Mesodermal cell (in vitro differentiated cells): ENCODE measurements at regions not wholly inside any gene's neighbourhood (a gene's known extent, or its start where the extent isn't known, plus 50 kb on each side); places are given as distances from the start of the nearest gene placed in this dataset.

Experiments used
- H3K27ac ChIP-seq: 2 replicates; pipeline ENCODE4 v1.7.0; 2013; ENCODE audit warnings: mild to moderate bottlenecking, low read depth, low read length, moderate library complexity; ENCODE audit not compliant: severe bottlenecking
- H3K36me3 ChIP-seq: 2 replicates; pipeline ENCODE4 v1.7.1; 2013; ENCODE audit warnings: mild to moderate bottlenecking, low read length, moderate library complexity; ENCODE audit not compliant: control insufficient read depth, insufficient read depth
- H3K4me1 ChIP-seq: one replicate; pipeline ENCODE4 v1.7.1; 2013; ENCODE audit warnings: mild to moderate bottlenecking, low read length; ENCODE audit not compliant: insufficient read depth, control insufficient read depth, poor library complexity, severe bottlenecking
- H3K4me3 ChIP-seq: 2 replicates; pipeline ENCODE4 v1.7.0; 2013; ENCODE audit warnings: low read length, control low read depth, mild to moderate bottlenecking; ENCODE audit not compliant: insufficient read depth, poor library complexity, severe bottlenecking; ENCODE audit errors: extremely low read depth
- H3K9me3 ChIP-seq: 2 replicates; pipeline ENCODE4 v1.7.1; 2013; ENCODE audit warnings: mild to moderate bottlenecking, low read length, moderate library complexity; ENCODE audit not compliant: control insufficient read depth
- WGBS, 2 experiments: methylation state at CpG; one replicate each; pipeline ENCODE4 v1.1.5; 2013; ENCODE audit warnings: missing lambda C conversion rate in 2 of 2; ENCODE audit not compliant: insufficient coverage in 2 of 2; 5-methylcytosine and 5-hydroxymethylcytosine counted together

DNA sequence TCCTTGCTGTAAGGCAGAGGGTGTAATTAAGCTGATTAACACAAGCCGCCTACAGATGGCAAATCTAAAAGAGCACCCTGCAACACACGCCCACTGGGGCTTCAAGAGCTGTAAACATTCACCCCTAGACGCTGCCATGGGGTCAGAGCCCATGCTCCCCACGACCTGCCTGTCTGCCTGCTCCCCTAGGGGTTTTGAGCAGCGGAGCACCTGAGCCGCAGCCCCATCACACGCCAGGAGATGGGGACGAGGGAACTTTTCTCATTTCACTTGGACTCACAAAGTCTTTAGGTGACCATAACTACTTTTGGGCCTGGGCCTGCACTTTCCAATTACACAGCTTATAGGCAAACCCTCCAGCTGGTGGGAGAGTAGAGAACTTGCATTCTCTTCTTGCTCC, 99.0 kb upstream of the SOX4 start:
- no peaks in the 10 kb centered on the region for H3K9me3 ChIP-seq
- H3K36me3 ChIP-seq = no peaks in the 10 kb centered on the region
- no peak overlapping the region for H3K4me3 ChIP-seq
- no peaks in the 10 kb centered on the region for H3K4me1 ChIP-seq
- no peak overlapping the region for H3K27ac ChIP-seq
- WGBS, 2 experiments = 81 to 85% methylated on average over 6 to 8 of the region's 8 CpGs

DNA sequence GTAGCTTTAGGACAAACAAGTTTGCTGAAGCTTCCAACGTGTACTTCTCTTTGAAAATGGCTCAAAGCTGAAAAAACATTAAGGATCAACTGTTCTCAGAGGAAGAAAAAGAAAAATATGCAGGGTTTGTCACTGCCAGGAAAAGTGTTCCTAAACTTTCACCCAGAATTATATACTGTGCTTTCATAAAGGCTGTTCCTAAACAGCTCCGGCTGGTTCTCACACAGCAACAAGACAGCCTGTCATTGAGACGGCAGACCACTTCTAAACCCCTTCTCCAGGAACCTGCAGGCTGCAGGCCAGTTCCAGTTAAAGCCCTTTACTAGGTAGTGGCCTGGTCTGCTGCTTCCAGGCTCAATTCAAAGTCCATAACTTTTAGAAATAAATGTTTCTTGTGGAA, 97.4 kb upstream of the SOX4 start:
- no peaks in the 10 kb centered on the region for H3K9me3 ChIP-seq
- H3K4me1 ChIP-seq = peaks cover 8% of the 10 kb centered on the region
- H3K4me3 ChIP-seq = no peak overlapping the region
- no peaks in the 10 kb centered on the region for H3K36me3 ChIP-seq
- no peak overlapping the region for H3K27ac ChIP-seq
- 79 to 100% methylated on average over 2 of the region's 3 CpGs for WGBS, 2 experiments

DNA sequence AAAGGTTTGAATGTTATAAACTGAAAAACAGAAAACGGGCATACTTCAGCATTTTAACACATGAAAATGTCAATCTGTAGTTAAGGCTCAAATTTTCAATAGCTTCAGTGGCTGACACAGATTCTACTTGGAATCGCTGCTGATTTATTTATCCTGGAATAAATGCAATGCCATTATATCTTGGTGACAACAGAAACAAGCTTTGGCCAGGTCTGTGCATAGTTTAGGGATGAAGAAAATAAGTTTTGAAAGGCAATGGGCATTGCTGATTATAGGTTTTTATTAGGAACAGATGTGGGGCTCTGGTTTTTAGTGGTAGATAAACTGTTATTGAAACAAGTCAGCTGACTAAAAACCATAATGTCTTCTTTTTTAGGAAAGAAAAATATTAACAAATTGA, 96.8 kb upstream of the SOX4 start:
- Histone ChIP-seq H3K4me1 (peaks cover 8% of the 10 kb centered on the region), H3K9me3 (no peaks in the 10 kb centered on the region), H3K27ac (no peak overlapping the region), H3K4me3 (no peak overlapping the region), H3K36me3 (no peaks in the 10 kb centered on the region)
- WGBS, 2 experiments = 88 to 94% methylated on average over 2 of the region's 2 CpGs

DNA sequence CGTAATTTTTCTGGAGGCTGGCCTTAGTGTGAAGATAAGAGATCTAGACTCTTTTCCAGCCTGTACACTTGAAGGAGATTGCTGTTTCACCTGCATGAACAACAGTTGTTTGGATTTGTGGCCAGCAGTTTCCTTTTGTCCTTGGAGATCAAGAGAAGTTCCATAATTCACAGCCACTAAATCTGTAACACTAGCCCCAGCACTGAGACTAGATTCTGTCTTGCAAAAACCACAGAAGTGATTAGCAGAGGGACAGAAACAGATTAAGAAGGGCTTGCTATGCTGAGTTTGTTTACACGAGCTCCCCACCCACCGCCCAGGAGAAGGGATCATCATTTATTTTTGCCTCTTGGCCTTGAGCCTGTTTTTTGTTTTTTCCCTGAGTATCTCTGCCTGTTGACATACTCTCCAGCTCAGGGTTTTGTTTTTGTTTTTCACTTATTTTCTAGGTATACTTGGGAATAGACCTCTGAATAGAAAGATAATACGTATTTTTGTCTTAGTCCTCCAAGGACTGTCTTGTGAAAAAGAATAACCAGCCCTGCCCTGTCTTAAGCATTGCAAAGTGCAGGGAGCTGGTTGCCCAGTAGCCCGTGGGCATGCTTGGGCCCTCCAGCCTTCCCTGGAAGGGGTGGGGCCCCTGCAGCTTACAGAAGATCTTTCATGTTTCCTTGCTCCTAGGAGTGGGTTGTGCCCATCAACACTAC, 93.1 kb upstream of the SOX4 start:
- Histone ChIP-seq H3K27ac (peak overlapping the region; percentile 13), H3K4me1 (peaks cover 8% of the 10 kb centered on the region), H3K9me3 (no peaks in the 10 kb centered on the region), H3K36me3 (no peaks in the 10 kb centered on the region), H3K4me3 (no peak overlapping the region)
- 80 to 89% methylated on average over 4 to 5 of the region's 5 CpGs for WGBS, 2 experiments

DNA sequence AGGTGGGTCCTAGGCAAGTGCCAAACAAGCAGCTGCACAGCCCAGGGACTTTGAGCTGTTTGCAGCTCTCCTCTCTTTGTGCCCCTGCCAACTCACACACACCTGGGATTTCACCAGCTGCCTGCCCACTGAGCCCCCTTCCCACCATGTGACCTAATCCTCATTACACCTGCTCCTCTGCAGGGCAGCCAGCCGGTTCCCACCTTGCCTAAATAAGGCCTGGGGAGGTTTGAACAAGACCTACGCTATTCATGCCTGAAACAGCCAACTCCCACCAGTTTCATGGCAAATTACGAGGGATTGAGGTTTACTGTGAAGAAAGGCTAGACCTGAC, 92.6 kb upstream of the SOX4 start:
- Histone ChIP-seq H3K4me3 (no peak overlapping the region), H3K9me3 (no peaks in the 10 kb centered on the region), H3K27ac (no peak overlapping the region), H3K4me1 (peaks cover 8% of the 10 kb centered on the region), H3K36me3 (no peaks in the 10 kb centered on the region)
- 75 to 86% methylated on average over 1 to 3 of the region's 3 CpGs for WGBS, 2 experiments

DNA sequence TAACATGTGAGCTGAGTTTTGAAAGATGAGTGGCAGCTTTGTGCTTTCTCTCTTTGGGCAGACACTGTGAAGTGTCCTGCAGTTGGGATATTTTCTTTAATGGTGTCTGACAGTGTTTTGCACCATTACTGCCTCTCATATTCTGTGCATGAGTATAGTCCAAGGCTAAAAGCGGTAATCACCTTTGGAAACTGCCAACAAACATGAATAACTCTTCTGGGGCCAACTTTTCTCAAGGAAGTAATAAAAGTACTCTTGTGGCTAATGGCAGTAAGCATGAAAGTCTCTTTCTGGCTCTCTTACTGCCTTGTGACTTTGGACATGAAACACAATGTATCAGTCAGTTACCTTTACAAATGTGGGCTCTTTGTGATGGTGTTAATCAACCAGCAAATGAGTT, 91.7 kb upstream of the SOX4 start:
- no peak overlapping the region for H3K4me3 ChIP-seq
- 100% methylated on average over 1 of the region's 1 CpG for WGBS, 2 experiments
- no peaks in the 10 kb centered on the region for H3K36me3 ChIP-seq
- H3K9me3 ChIP-seq = no peaks in the 10 kb centered on the region
- H3K4me1 ChIP-seq = peaks cover 8% of the 10 kb centered on the region
- H3K27ac ChIP-seq = no peak overlapping the region

DNA sequence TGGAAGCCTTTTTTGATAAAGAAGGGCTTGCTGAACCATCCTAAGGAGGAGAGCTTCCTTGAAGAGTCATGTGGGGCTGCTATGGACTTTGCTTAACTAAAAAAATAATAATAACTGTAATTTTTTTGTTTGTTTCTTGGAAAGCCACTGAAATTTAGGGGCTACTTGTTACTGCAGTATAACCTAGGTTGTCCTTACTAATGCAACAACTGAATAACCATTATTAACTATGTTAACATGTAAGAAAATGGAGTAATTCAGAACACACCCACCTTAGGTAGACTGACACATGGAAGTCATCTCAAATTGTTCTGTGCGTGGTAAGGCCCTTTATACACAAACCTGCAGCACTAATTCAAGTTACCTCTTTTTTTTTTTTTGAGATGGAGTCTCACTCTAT, 90.9 kb upstream of the SOX4 start:
- H3K4me1 ChIP-seq = peaks cover 8% of the 10 kb centered on the region
- no peak overlapping the region for H3K27ac ChIP-seq
- H3K4me3 ChIP-seq = no peak overlapping the region
- H3K36me3 ChIP-seq = no peaks in the 10 kb centered on the region
- H3K9me3 ChIP-seq = no peaks in the 10 kb centered on the region
- WGBS, 2 experiments = 78% methylated on average over 1 of the region's 1 CpG; no CpG with 5 or more reads in 1 of the 2 experiments

DNA sequence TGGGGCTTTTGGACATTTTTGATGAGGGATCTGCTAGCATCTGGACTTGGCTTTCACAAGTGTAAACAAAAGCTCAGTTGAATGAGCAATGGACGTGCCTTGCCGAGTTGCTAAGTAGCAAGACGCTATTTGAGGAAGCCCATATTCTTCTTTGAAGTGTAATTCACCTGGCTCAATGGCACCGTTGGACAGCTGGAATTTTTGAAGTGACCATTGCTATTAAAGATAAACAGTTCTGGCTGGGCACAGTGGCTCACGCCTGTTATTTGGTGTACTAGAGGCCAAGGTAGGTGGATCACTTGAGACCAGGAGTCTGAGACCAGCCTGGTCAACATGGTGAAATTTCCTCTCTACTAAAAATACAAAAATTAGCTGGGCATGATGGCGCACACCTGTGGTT, 88.8 kb upstream of the SOX4 start:
- 91 to 100% methylated on average over 5 to 6 of the region's 6 CpGs for WGBS, 2 experiments

DNA sequence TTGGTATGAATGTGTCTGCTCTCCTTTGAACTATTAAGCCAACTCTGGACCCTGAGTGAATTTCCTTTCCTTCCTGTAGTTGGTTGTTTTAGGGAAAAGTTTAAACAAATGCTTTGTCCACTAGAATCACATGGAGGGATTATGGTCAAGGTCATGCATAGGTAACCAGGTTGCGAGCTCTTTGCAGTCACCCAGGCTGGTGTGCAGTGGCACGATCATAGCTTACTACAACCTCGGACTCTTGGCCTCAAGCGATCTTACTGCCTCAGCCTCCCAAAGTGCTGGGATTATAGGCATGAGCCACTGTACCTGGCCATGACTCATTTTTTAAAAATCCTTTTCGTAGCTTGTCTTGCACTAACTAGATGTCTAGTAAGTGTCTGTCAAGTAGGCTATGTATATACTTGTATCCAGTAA, 88.0 kb upstream of the SOX4 start:
- Histone ChIP-seq H3K9me3 (no peaks in the 10 kb centered on the region), H3K4me3 (no peak overlapping the region), H3K4me1 (peaks cover 3% of the 10 kb centered on the region), H3K27ac (no peak overlapping the region), H3K36me3 (no peaks in the 10 kb centered on the region)
- WGBS, 2 experiments = 97 to 98% methylated on average over 4 of the region's 5 CpGs

More for the DNA sequence above, 88.8 kb upstream of the SOX4 start:
- Histone ChIP-seq H3K4me3 (no peak overlapping the region), H3K27ac (no peak overlapping the region), H3K9me3 (no peaks in the 10 kb centered on the region), H3K36me3 (no peaks in the 10 kb centered on the region), H3K4me1 (peaks cover 8% of the 10 kb centered on the region)

DNA sequence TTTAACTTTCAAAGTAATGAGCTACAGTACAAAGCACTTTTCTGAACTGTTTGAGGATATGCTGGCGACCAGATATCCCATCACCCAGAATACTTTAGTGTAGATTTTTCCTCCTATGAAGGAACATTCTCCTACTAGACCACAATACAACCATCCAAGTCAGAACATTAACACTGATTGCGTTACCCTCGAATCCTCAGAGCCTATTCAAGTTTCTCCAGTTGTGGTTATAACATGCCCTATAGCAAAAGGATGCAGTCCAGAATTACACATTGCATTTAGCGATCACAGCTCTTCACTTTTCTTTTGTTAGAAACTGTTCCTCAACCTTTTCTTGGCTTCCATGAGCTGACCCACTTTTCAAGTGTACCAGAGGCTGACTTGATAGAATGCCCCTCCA, 87.4 kb upstream of the SOX4 start:
- no peaks in the 10 kb centered on the region for H3K9me3 ChIP-seq
- no peak overlapping the region for H3K27ac ChIP-seq
- no peaks in the 10 kb centered on the region for H3K36me3 ChIP-seq
- WGBS, 2 experiments = 100% methylated on average over 3 to 4 of the region's 4 CpGs
- no peaks in the 10 kb centered on the region for H3K4me1 ChIP-seq
- no peak overlapping the region for H3K4me3 ChIP-seq

DNA sequence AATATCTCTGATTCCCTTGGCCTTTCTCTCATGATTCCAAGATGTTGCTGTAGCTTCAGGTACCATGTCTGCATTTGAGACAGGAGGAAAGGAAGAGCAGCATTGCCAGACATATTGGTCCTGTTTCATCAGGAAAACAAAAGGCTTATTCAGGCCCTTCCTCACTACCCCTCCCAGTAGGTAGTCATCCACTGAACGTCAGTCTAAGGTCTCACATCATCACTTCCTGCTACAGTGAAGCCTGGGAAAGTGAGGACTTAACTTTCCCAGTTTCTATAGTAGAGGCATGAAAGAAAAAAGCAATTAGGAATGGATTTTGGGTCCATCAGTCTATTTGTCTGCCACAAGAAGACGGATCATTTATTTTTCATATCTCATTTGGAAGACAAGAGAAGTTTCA, 85.7 kb upstream of the SOX4 start:
- Histone ChIP-seq H3K36me3 (no peaks in the 10 kb centered on the region), H3K4me3 (no peak overlapping the region), H3K4me1 (no peaks in the 10 kb centered on the region), H3K27ac (no peak overlapping the region), H3K9me3 (no peaks in the 10 kb centered on the region)
- 100% methylated on average over 2 of the region's 2 CpGs; no CpG with 5 or more reads in 1 of the 2 experiments for WGBS, 2 experiments
